ENCODE measurements at regions not wholly inside any gene's neighbourhood (a gene's known extent, or its start where the extent isn't known, plus 50 kb on each side); places are given as distances from the start of the nearest gene placed in this dataset.

DNA sequence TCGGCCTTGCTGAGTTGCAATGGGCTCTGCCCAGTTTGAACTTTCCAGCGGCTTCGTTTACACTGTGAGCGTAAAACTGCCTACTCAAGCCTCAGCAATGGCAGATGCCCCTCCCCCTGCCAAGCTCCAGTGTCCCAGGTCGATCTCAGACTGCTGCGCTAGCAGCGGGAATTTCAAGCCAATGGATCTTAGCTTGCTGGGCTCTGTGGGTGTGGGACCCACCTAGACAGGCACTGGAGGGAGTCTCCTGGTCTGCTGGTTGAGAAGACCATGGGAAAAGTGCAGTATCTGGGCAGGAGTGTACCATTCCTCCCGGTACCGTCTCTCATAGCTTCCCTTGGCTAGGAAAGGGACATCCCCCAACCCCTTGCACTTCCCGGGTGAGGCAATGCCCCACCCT lies 88.2 kb downstream of the KLHL28 start:
- TF ChIP-seq, protein P1, sequence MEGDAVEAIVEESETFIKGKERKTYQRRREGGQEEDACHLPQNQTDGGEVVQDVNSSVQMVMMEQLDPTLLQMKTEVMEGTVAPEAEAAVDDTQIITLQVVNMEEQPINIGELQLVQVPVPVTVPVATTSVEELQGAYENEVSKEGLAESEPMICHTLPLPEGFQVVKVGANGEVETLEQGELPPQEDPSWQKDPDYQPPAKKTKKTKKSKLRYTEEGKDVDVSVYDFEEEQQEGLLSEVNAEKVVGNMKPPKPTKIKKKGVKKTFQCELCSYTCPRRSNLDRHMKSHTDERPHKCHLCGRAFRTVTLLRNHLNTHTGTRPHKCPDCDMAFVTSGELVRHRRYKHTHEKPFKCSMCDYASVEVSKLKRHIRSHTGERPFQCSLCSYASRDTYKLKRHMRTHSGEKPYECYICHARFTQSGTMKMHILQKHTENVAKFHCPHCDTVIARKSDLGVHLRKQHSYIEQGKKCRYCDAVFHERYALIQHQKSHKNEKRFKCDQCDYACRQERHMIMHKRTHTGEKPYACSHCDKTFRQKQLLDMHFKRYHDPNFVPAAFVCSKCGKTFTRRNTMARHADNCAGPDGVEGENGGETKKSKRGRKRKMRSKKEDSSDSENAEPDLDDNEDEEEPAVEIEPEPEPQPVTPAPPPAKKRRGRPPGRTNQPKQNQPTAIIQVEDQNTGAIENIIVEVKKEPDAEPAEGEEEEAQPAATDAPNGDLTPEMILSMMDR (IDR thresholded peaks at IDR 0.05; ENCODE audit: low read length): no peak
- TF ChIP-seq EZH2phosphoT487 (IDR thresholded peaks at IDR 0.05; ENCODE audit: low read length) (no peak), EZH2 (optimal IDR thresholded peaks at IDR 0.05; ENCODE audit: low read depth, low read length) (no peak)

All from MM.1S (cell line).